ENCODE measurements at regions not wholly inside any gene's neighbourhood (a gene's known extent, or its start where the extent isn't known, plus 50 kb on each side); places are given as distances from the start of the nearest gene placed in this dataset.

GRCh38 chr11:115820026-115820425 lies 315.8 kb upstream of the CADM1 start:
- TF ChIP-seq TAF1 (IDR thresholded peaks at IDR 0.05; ENCODE audit: borderline replicate concordance, low read depth, low read length) (no peak), TEAD4 (IDR thresholded peaks at IDR 0.05; ENCODE audit: borderline replicate concordance, insufficient read depth) (no peak)
- TF ChIP-seq, protein P1, sequence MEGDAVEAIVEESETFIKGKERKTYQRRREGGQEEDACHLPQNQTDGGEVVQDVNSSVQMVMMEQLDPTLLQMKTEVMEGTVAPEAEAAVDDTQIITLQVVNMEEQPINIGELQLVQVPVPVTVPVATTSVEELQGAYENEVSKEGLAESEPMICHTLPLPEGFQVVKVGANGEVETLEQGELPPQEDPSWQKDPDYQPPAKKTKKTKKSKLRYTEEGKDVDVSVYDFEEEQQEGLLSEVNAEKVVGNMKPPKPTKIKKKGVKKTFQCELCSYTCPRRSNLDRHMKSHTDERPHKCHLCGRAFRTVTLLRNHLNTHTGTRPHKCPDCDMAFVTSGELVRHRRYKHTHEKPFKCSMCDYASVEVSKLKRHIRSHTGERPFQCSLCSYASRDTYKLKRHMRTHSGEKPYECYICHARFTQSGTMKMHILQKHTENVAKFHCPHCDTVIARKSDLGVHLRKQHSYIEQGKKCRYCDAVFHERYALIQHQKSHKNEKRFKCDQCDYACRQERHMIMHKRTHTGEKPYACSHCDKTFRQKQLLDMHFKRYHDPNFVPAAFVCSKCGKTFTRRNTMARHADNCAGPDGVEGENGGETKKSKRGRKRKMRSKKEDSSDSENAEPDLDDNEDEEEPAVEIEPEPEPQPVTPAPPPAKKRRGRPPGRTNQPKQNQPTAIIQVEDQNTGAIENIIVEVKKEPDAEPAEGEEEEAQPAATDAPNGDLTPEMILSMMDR (IDR thresholded peaks at IDR 0.05): no peak

Measured in SK-N-SH (cell line).